ENCODE measurements at regions not wholly inside any gene's neighbourhood (a gene's known extent, or its start where the extent isn't known, plus 50 kb on each side); places are given as distances from the start of the nearest gene placed in this dataset.

DNA sequence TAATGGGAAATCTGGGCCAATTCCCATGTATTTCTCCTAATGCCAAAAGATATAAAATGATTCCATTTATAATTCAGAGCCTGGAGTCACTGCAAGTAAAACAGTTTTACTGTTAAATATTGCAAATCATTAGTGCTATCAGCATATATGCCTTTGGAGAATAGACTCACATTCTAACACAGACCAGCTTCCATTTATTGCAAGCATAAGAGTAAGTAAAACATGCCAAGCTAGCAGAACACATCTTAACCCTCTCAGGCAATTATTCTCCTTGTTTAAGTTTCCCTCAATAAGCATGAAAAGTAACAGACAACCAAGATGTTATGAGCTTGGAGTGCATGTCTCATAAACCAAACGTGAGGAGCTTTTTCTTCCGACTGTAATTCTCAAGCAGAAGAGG, 173.9 kb upstream of the GRIP1 start:
- Histone ChIP-seq H3K9me3 (no peaks in the 10 kb centered on the region), H3K27ac (no peak overlapping the region), H3K27me3 (peaks cover 0 to 4% (median 0%) of the 10 kb centered on the region in 7 donors), H3K36me3 (no peaks in the 10 kb centered on the region), H3K4me3 (no peak overlapping the region), H3K4me1 (no peaks in the 10 kb centered on the region)
- intact Hi-C loops (cut with DNase I) = loop anchor here in 1 of 10 donors (10.0 kb wide), 1 partner anchor 158 kb away; no protein-coding TSS in a partner anchor
- TF ChIP-seq, protein P1, sequence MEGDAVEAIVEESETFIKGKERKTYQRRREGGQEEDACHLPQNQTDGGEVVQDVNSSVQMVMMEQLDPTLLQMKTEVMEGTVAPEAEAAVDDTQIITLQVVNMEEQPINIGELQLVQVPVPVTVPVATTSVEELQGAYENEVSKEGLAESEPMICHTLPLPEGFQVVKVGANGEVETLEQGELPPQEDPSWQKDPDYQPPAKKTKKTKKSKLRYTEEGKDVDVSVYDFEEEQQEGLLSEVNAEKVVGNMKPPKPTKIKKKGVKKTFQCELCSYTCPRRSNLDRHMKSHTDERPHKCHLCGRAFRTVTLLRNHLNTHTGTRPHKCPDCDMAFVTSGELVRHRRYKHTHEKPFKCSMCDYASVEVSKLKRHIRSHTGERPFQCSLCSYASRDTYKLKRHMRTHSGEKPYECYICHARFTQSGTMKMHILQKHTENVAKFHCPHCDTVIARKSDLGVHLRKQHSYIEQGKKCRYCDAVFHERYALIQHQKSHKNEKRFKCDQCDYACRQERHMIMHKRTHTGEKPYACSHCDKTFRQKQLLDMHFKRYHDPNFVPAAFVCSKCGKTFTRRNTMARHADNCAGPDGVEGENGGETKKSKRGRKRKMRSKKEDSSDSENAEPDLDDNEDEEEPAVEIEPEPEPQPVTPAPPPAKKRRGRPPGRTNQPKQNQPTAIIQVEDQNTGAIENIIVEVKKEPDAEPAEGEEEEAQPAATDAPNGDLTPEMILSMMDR (IDR thresholded peaks at IDR 0.05) = no peak
- DNase-seq (no peak), ATAC-seq (no peak)
- 60% methylated on average over 2 of the region's 2 CpGs for WGBS, 2 donors

DNA sequence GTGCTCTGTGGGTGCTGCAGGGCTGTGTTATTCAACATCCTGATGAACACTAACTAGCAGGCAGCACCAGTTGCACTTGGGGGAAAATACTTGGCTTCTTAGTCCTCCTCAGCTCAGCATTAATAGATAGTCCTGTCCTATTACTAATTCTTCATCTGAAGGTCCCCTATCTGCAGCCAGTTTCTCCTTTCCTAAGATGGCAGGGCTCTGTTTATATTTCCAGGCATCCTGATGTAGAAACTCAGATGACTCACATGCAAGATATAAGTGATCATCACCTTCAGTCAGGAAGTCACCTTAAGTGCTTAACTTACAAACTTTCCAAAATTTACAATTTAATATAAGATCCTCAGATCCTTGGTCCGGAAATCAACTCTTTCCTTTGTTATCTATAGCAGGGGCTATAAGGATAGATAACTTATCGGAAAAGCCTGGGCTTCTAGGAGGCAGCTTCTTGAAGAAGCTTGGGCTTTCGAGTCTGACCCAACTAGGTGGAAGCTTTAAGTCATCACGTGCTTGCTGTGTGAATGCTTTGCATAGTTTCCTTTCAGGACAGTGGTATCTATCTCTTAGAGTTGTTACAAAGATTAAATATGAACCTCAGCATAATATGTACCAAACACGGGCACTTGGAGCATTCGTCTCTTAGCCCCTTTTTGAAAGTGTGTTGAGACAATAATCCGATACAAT, 181.0 kb upstream of the GRIP1 start:
- DNase-seq (no peak), ATAC-seq (no peak)
- no peaks in the 10 kb centered on the region for H3K4me1 ChIP-seq
- no peak overlapping the region for H3K4me3 ChIP-seq
- peaks cover 0 to 10% (median 0%) of the 10 kb centered on the region in 7 donors for H3K27me3 ChIP-seq
- H3K27ac ChIP-seq = no peak overlapping the region
- intact Hi-C loops (cut with DNase I) = loop anchor here in 8 of 10 donors (5.0 to 10.0 kb wide), 4 partner anchors 165 to 1968 kb away; no protein-coding TSS in a partner anchor
- TF ChIP-seq, protein P1 (IDR thresholded peaks at IDR 0.05) = no peak
- H3K9me3 ChIP-seq = no peaks in the 10 kb centered on the region
- no peaks in the 10 kb centered on the region for H3K36me3 ChIP-seq
- WGBS, 2 donors = 55 to 60% methylated on average over 7 of the region's 7 CpGs

DNA sequence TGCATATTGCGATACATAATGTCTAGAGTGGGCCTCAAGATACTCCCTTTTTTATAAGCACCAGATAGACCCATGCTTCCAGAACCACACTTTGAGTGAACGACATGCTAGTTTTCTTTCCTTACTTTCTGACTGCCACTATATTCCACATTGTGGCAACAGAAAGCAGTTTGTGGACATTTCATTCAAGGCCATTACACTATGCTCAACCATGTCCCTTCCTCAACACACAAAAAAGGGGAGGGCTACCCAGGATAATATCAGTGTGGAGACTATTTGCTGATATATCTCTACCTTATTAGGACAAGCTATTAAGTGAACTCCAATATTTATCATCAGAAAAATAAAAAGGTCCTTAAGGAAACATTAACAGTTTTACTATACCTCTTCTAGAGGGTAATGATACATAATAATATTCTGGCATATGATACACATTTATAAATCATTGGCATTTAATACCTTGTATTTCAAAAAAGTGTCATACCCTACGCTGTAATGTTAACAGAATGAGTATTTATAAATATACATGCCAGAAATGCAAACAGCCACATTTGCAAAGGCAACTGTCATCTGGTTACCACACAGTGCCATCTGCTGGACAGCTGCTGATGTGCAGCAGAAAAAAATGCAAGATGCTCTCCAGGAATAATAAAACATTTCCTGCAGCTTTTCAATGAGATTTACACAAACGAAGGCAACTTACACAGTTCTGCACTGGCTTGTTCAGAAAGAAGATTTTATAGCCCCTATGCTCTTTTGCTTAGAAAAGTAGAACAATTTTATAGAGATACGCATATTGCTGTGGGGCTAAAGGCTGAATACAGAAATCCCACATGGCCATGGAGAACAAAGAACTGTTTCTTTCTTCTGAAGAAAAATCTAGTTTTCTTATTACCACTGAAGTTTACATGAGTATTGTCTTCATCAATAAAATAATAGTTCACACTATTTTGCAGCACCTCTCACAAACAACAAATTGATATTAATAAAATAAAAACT, 182.2 kb upstream of the GRIP1 start:
- Histone ChIP-seq H3K4me1 (no peaks in the 10 kb centered on the region), H3K27me3 (peaks cover 0 to 13% (median 3%) of the 10 kb centered on the region in 7 donors), H3K4me3 (no peak overlapping the region), H3K27ac (no peak overlapping the region), H3K9me3 (no peaks in the 10 kb centered on the region), H3K36me3 (no peaks in the 10 kb centered on the region)
- DNase-seq (peak; percentile 19 to 28), ATAC-seq (peak in 1 of 8 donors; percentile 39)
- TF ChIP-seq, protein P1 (IDR thresholded peaks at IDR 0.05) = peak; percentile 61 to 92 (median 84)
- intact Hi-C loops (cut with DNase I) = loop anchor here in 8 of 10 donors (1.0 to 5.0 kb wide), 4 partner anchors 169 to 1969 kb away; no protein-coding TSS in a partner anchor
- 38 to 42% methylated on average over 5 of the region's 5 CpGs for WGBS, 2 donors

DNA sequence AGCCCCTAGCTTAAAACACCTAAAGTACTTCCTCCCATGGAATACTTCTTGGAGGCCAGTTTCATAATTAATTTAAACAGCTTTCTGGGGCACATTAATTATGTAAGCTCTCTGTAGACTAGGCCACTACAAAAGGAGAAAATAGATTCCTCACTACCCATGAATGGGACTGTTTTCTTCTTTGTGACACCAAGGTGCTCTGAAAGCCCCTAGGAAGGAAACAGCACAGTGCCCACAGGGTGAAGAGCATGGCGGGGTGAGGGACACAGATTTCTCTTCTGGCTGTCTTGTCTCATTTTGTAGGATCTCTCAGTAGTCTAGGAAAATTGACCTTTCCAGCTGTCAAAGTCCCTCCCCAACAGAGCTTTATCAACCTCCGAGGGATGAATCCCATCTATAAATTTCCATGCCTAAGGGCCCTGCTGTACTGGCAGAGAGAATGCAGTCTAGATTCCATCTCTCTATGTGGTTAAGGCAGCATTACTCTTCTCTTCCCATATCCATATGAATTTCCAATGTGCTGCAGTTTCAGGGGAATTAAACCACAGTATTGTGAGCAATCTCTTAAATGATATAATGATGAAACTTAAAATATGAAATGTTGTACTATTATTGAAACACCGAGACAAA, 183.6 kb upstream of the GRIP1 start:
- no peak for DNase-seq
- Histone ChIP-seq H3K27ac (no peak overlapping the region), H3K27me3 (peaks cover 0 to 23% (median 3%) of the 10 kb centered on the region in 7 donors), H3K36me3 (no peaks in the 10 kb centered on the region), H3K4me1 (no peaks in the 10 kb centered on the region), H3K9me3 (no peaks in the 10 kb centered on the region), H3K4me3 (no peak overlapping the region)
- ATAC-seq = no peak
- intact Hi-C loops (cut with DNase I) = loop anchor here in 7 of 10 donors (5.0 kb wide), 3 partner anchors 170 to 1970 kb away; no protein-coding TSS in a partner anchor
- TF ChIP-seq, protein P1 (IDR thresholded peaks at IDR 0.05) = no peak
- 81 to 82% methylated on average over 3 of the region's 3 CpGs for WGBS, 2 donors

Data from heart right ventricle (tissue), 16 donors.